GM18867 (cell line): ENCODE measurements at regions not wholly inside any gene's neighbourhood (a gene's known extent, or its start where the extent isn't known, plus 50 kb on each side); places are given as distances from the start of the nearest gene placed in this dataset.
A peak's percentile ranks its signal among the peaks of the same experiment; 100 is the strongest.

Source experiments
- ATAC-seq: cut with Tn5 transposase; IDR thresholded peaks from one replicate; pipeline ENCODE4 v1.9.1; 2021; ENCODE audit warnings: mild to moderate bottlenecking, moderate library complexity; ENCODE audit not compliant: unreplicated experiment

GRCh38 chr6:163971841-163972838 lies 557.6 kb downstream of the QKI start:
- no peak for ATAC-seq

GRCh38 chr6:163970846-163971564 lies 556.5 kb downstream of the QKI start:
- ATAC-seq = no peak

DNA sequence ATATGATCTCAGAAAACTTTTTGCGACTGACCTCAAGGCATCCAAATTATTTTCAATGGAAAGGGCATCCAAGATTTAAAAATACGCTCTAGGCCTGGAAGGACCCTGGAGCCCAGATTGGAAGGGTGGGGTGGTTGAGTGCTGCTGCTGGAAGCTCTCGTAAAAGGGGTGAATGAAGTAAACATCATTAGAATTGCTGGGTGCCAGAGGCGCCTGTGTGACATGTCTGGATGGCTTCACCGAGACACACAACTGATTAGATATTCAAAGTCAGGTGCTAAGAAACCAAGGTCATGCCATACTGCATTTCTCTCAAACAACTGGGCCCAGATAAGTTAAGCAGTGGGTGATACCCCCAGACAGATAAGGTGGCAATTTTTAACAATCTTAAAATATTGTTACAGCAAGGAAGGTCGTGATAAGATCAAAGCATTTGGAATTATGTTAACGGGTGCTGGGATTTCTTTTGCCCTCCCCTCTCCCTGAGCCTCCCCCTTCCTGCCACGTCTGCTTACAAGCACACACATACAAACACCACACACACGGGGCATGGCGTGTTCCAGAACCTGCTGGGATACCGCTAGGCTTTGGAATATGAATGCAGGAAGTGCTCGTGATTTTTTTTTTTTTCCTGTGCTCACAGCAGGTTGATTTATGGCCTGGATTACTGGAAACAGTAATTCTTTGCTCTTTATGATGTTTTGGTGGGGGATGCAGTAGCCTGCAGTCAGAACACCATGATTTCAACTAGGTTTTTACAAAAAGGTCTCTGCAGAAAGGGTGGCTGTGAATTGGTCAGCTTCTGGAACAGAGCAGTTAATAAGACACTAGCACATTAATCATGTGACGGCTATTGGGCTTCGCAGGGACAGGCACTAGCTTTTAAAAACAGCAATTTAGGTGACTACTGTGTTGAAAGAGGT lies 551.2 kb downstream of the QKI start:
- ATAC-seq = no peak

- no peak for ATAC-seq
These were observed 550.3 kb downstream of the QKI start for GRCh38 chr6:163964789-163965188.

DNA sequence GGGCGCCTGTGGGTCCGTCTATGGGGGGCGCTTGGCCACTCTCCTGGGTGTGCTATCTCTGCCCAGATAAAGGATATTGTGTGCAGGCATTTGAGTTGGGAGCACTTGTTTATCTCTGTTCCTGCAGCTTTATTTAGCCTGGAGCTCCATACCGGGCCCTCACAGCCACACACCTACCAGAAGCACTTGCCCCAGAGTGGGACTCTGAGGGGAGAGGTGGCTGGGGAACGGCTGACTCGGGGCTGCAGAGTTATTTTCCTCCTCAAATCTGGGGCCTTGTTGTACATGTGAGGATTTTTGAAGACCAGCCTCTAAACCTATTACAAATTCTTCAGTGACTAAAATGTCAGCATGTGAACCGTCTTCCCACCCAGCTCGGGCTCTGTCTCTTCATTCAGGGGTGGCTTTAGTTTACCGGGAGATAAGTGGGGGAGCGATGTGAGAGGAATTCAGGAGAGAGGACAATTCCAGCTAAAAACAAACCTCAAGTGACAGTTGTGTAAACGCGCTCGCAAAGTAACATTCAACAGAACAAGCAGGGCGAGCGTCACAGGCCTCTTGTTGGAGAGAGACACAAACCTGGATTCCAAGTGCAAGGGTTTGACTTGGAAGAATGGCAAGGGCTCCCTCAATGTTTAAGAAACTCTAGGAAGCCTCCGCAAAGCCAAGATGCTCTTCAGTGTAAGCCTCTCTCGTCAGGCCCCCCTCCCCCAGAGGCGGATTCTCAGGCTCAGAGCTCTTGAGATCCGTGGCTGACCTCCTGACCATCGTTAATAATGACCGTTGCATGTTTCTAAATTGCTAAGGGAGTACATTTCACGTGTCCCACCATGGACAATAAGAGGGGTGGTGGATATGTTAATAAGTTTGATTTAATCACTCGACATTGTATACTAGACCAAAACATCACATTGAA lies 548.9 kb downstream of the QKI start:
- no peak for ATAC-seq

- no peak for ATAC-seq
These were observed 548.2 kb downstream of the QKI start for GRCh38 chr6:163962627-163963117.

DNA sequence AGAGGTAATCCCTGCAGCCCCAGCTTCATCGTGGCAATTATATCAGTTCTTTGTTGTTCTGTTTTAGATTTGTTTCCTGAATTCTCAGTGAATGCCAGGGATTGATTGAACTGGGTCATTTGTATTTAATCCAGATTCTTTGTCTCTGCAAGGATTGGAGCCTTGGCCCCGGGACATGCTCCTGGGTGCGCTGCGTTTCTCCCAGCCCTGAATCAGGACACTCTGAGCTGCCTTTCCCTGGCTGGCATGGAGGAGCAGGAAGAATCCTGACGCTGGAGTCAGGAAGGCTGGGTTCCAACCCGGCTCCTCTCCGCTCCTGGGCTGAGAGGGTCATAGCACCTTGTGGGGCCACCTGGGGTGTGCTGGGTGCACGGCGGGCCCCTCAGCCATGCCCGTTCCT lies 545.6 kb downstream of the QKI start:
- ATAC-seq = no peak

- ATAC-seq = no peak
These were observed 544.1 kb downstream of the QKI start for GRCh38 chr6:163958646-163959045.

DNA sequence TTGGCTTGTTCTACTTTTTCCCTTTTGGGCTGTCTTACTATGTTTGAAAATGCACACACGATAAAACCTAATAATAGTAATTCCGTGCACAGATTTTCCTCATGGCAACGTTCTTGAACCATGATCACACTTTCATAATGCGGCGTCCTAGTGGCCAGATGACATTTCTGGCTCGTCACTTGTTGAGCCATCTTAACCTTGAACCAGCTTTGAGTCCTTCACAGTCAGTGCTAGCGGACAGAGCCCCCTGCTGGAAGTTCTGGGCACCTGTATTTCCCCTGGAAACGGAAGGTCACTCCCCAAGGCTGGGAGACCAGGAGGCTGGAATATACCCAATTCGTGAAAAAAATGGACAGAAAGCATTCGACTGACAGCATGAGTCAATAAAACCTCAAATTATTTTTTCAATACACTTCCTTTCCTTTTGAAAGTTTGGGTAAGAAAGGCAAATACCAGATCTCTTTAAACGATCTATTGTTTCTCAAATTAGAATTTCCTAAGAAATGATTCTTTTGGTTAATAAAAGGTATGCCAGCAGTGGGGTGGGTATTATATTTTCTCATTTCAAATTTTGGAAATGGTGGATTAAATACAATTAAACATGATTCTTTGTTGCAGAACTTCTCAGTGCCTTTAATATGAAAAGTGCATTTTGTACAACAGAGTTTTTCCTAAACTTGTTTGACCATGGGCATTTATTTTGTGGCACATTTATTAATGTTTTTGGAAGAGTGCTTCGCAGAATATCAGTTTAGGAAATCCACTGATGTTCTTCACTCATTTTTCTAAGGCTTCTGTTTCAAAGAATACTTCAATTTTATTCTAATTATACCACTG lies 542.3 kb downstream of the QKI start:
- ATAC-seq = peak; percentile 98

- ATAC-seq = no peak
These were observed 541.2 kb downstream of the QKI start for GRCh38 chr6:163955756-163956155.

- ATAC-seq = no peak
These were observed 540.6 kb downstream of the QKI start for GRCh38 chr6:163955096-163955495.

GRCh38 chr6:163954088-163954775 lies 539.7 kb downstream of the QKI start:
- no peak for ATAC-seq

GRCh38 chr6:163952005-163952404 lies 537.5 kb downstream of the QKI start:
- ATAC-seq = no peak

DNA sequence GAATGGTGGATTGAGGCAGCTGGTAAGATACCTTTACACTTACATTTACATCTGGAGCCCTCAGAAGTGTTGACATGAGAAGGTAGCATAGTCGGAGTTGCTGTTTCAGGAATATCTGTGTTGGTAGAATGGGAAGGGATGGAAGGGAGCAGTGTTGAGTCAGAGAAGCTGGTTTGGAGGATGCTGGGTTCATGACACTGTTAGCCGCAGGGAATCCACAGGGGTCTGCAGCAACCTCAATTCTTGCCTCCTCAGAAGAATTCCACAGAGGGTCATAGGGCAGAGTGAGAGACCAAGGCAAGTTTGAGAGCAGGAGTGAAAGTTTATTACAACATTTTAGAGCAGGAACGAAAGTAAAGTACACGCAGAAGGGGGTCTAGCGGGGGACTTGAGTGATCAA lies 536.8 kb downstream of the QKI start:
- no peak for ATAC-seq

DNA sequence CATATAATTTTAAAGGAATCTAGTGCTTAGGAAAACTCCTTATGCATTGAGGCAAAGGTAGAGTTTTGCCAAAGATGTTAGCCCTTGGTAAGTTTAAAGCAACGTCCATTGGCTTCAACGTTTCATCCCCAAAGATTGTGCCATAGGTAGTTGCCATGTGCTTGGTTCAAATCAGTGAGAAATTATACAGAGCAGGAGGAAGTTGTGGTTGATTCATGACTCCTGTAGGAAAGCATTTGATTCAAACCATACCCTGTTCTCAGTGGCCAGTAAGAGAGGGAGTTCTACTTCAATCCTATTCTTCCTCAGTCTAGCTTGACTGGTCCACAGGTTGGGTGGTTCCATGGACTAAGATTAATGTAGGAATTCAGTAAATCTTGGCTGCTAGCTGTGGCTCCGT lies 535.6 kb downstream of the QKI start:
- no peak for ATAC-seq

- no peak for ATAC-seq
These were observed 534.9 kb downstream of the QKI start for GRCh38 chr6:163949431-163949830.

DNA sequence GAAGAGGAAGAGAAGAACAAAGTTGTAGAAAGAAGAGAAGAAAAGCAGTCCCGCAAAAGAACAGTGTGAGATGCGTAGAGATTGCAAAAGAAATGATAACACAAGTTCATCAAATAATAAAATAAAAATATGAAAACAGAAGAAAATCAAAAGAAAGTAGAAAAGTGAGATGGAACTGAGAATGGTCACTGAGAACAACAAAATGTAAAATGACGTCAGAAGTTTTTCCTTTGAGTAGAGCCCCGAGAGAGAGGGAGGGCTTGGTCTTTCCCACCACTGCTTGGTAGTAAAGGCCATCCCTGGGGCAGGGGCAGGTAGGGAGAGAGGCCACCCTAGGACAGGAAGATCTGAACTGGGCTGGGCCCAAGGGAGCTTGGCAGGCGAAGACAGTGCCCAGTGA lies 533.7 kb downstream of the QKI start:
- ATAC-seq = no peak

- ATAC-seq = no peak
These were observed 532.8 kb downstream of the QKI start for GRCh38 chr6:163947276-163947675.
